HepG2 (cell line): ENCODE measurements at regions not wholly inside any gene's neighbourhood (a gene's known extent, or its start where the extent isn't known, plus 50 kb on each side); places are given as distances from the start of the nearest gene placed in this dataset.

Source experiments
- ATAC-seq: fragments of 200-7000 bp; cut with Tn5 transposase; 3 replicates; pipeline ENCODE4 v1.9.1; 2020; ENCODE audit warnings: mild to moderate bottlenecking, moderate library complexity
- BruUV-seq: library from RNA; stranded (reverse); fragments of 400-500 nt; replicated peaks from 2 replicates; lab custom pipeline; 2021; lab: Mats Ljungman, UMichigan
- CTCF ChIA-PET: fragments of 300-600 bp; formaldehyde crosslinking; extraction: SDS; loops from one replicate; lab custom pipeline; 2021; ENCODE audit warnings: low total read pairs, inconsistent platforms, low intra/inter-chr PET ratio; lab: Yijun Ruan, JAX
- POLR2A ChIA-PET: fragments of 350-600 bp; sonication (Branson Sonifier 250); formaldehyde crosslinking; loops from one replicate; lab custom pipeline; 2020; ENCODE audit warnings: antibody characterized with exemption, inconsistent platforms; lab: Yijun Ruan, JAX
- DNase-seq: peaks from one replicate; pipeline ENCODE4 v3.0.0-alpha.2; 2015; ENCODE audit warnings: low spot score
- FAIRE-seq: peaks from 3 replicates; lab custom pipeline; 2011; peaks lifted over from hg19 to GRCh38; lab: Jason Lieb, UNC
- H2AFZ ChIP-seq: one replicate; pipeline ENCODE4 v1.6.1; 2011; ENCODE audit warnings: low read length, inconsistent platforms
- H3K27ac ChIP-seq: fragments of 300-600 bp; 3 replicates; pipeline ENCODE4 v1.8.0; 2011; ENCODE audit warnings: mixed run types, mild to moderate bottlenecking, mixed read lengths, low read length, inconsistent platforms; ENCODE audit not compliant: insufficient read depth; ENCODE audit errors: extremely low read length
- H3K27me3 ChIP-seq, 2 experiments: fragments of 200-600 bp in 1 of 2; 2 replicates in 1 of 2; 3 replicates in 1 of 2; pipeline versions ENCODE4 v1.6.0 to v1.8.0; 2011; ENCODE audit warnings: low read length in 2 of 2, mild to moderate bottlenecking in 2 of 2, moderate library complexity in 2 of 2, inconsistent platforms in 1 of 2; ENCODE audit not compliant: insufficient read depth in 2 of 2, control insufficient read depth in 1 of 2
- H3K36me3 ChIP-seq, 2 experiments: fragments of 200-600 bp in 1 of 2; replicated peaks in 1 of 2; 2 replicates in 1 of 2; 3 replicates in 1 of 2; pipeline versions ENCODE4 v1.5.1 to v1.8.0; 2011; ENCODE audit warnings: low read length in 2 of 2, inconsistent platforms in 1 of 2; ENCODE audit not compliant: insufficient read depth in 2 of 2, control insufficient read depth in 1 of 2
- H3K4me1 ChIP-seq: 2 replicates; pipeline ENCODE4 v1.5.1; 2012; ENCODE audit warnings: low read length, inconsistent platforms; ENCODE audit not compliant: insufficient read depth
- H3K4me2 ChIP-seq: 2 replicates; pipeline ENCODE4 v1.6.0; 2011; ENCODE audit warnings: low read depth, low read length, inconsistent platforms
- H3K4me3 ChIP-seq, 3 experiments: fragments of 200-600 bp in 1 of 3; sonication (generic), shearing (Covaris generic) in 1 of 3; replicated peaks in 1 of 3; 2 replicates each; pipeline ENCODE4 v1.5.1; 2011 to 2016; ENCODE audit warnings: low read length in 3 of 3, inconsistent platforms in 2 of 3, low read depth in 2 of 3, mild to moderate bottlenecking in 2 of 3, control low read depth in 1 of 3, mixed read lengths in 1 of 3; ENCODE audit not compliant: insufficient read depth in 1 of 3
- H3K79me2 ChIP-seq: one replicate; pipeline ENCODE4 v1.6.1; 2011; ENCODE audit warnings: low read length, inconsistent platforms; ENCODE audit not compliant: insufficient read depth
- H3K9ac ChIP-seq: 2 replicates; pipeline ENCODE4 v1.6.0; 2011; ENCODE audit warnings: mild to moderate bottlenecking, low read depth, low read length, inconsistent platforms; ENCODE audit not compliant: insufficient read depth
- H3K9me3 ChIP-seq: 2 replicates; pipeline ENCODE4 v1.5.1; 2012; ENCODE audit warnings: mild to moderate bottlenecking, low read length
- H4K20me1 ChIP-seq: 2 replicates; pipeline ENCODE4 v1.6.0; 2011; ENCODE audit warnings: inconsistent platforms, mild to moderate bottlenecking, low read length, moderate library complexity; ENCODE audit not compliant: insufficient read depth
- ATF5 ChIP-seq: sonication (generic); formaldehyde crosslinking; IDR thresholded peaks from 2 replicates; pipeline ENCODE4 v1.4.0; 2020; ENCODE audit warnings: mild to moderate bottlenecking, low read depth, missing genetic modification reagents
- CTCF ChIP-seq: sonication (generic); formaldehyde crosslinking; IDR thresholded peaks from 2 replicates; pipeline ENCODE4 v1.5.0; 2020; ENCODE audit warnings: mild to moderate bottlenecking, missing genetic modification reagents, moderate library complexity
- GATAD1 ChIP-seq: IDR thresholded peaks from 2 replicates; pipeline ENCODE4 v1.6.1; 2016; ENCODE audit warnings: missing genetic modification reagents, missing compliant biosample characterization
- HMGXB3 ChIP-seq: sonication (generic); formaldehyde crosslinking; IDR thresholded peaks from 2 replicates; pipeline ENCODE4 v1.4.0; 2020; ENCODE audit warnings: missing genetic modification reagents, borderline replicate concordance
- STAG1 ChIP-seq: sonication (generic); formaldehyde crosslinking; IDR thresholded peaks from 2 replicates; pipeline ENCODE4 v1.4.0; 2020; ENCODE audit warnings: missing genetic modification reagents
- XBP1 ChIP-seq: sonication (generic); formaldehyde crosslinking; IDR thresholded peaks from 2 replicates; pipeline ENCODE4 v1.5.0; 2020; ENCODE audit warnings: missing genetic modification reagents
- ZNF367 ChIP-seq: sonication (generic); formaldehyde crosslinking; IDR thresholded peaks from 2 replicates; pipeline ENCODE4 v1.4.0; 2020; ENCODE audit warnings: missing genetic modification reagents, borderline replicate concordance
- WGBS: methylation state at CpG from one replicate; pipeline ENCODE4 v1.1.6; 2017; ENCODE audit warnings: low lambda C conversion rate; 5-methylcytosine and 5-hydroxymethylcytosine counted together
- in situ Hi-C: cut with HindIII; loops from 2 replicates; pipeline ENCODE4 v1.10.0; 2017; ENCODE audit warnings: low pct_unique_long_range_greater_than_20kb; ENCODE audit not compliant: extremely low pct_ligation_motif_present
- intact Hi-C: fragments of 100-400 bp; cut with micrococcal nuclease; formaldehyde crosslinking; loops from one replicate; pipeline ENCODE4 v1.10.0; 2022; ENCODE audit not compliant: unreplicated experiment

- WGBS: 40% methylated on average over 9 of the region's 9 CpGs
- in situ Hi-C loops: no loop called here
- H3K27ac ChIP-seq: no peak overlapping the region
- H4K20me1 ChIP-seq: no peaks in the 10 kb centered on the region
- no peak overlapping the region for H3K9ac ChIP-seq
- H2AFZ ChIP-seq: no peak overlapping the region
- intact Hi-C loops: no loop called here
- H3K4me2 ChIP-seq: no peak overlapping the region
- no peak overlapping the region for H3K4me3 ChIP-seq
- no peaks in the 10 kb centered on the region for H3K36me3 ChIP-seq
- no peak for FAIRE-seq
- no peaks in the 10 kb centered on the region for H3K9me3 ChIP-seq
- ChIA-PET POLR2A (no interaction called here), CTCF (no interaction called here)
- no peak for DNase-seq
- TF ChIP-seq ATF5 (no peak), GATAD1 (CRISPR knock-in tag) (no peak), CTCF (CRISPR knock-in tag) (peak; percentile 21; the same call in 1 of the 2 replicates), XBP1 (CRISPR knock-in tag) (no peak), HMGXB3 (no peak), ZNF367 (CRISPR knock-in tag) (no peak), STAG1 (CRISPR knock-in tag) (peak; percentile 40; the same call in 1 of the 2 replicates)
- ATAC-seq: peak; percentile 73
- BruUV-seq: no TSS peak
- no peaks in the 10 kb centered on the region for H3K4me1 ChIP-seq
- no peaks in the 10 kb centered on the region for H3K79me2 ChIP-seq
- no peaks in the 10 kb centered on the region for H3K27me3 ChIP-seq
These were observed 214.9 kb upstream of the CHST9 start for GRCh38 chr18:27400001-27400400.
